ENCODE measurements at regions not wholly inside any gene's neighbourhood (a gene's known extent, or its start where the extent isn't known, plus 50 kb on each side); places are given as distances from the start of the nearest gene placed in this dataset.
A peak's percentile ranks its signal among the peaks of the same experiment; 100 is the strongest.
"Not testable (repeated sequence)": the region's sequence is repeated elsewhere in the genome, so short reads cannot be mapped to it uniquely, and the experiment has no call there.

DNA sequence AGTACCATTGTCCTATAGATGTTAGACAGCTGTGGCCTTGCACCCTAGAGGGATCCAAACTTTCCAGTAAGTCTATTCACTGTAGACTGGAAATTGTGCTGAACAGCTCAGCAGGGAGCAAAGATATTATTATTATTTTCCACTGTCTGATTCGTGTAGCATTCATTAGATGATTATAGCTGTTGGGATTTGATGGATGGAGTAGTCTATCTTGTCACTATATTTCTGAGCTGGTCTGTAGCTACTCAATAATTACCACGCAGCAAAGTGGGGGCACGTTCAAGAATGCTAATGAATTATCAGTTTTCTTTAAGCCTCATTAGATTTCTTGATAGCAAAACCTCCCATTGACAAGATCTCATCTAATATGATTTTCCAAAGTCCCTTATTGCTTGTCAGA lies 113.2 kb downstream of the RTP4 start:
- ChIA-PET POLR2A (ENCODE audit: partially characterized antibody) (no interaction called here), CTCF (ENCODE audit: partially characterized antibody) (interaction anchor here (0.6 to 2.4 kb wide), 3 partner anchors 163 to 257 kb away, joined by 3 to 8 read pairs (median 5); no protein-coding TSS in a partner anchor)
- H2BK12ac ChIP-seq (ENCODE audit: low read depth, low read length): no peak overlapping the region
- H3K56ac ChIP-seq (replicated peaks; ENCODE audit: insufficient read length, low read depth, low read length): no peak overlapping the region
- H3K27me3 ChIP-seq (replicated peaks in 1 of 4; ENCODE audit: control insufficient read depth in 3 of 4, extremely low read depth in 1 of 4, insufficient read depth in 3 of 4, low read length in 3 of 4): no peaks in the 10 kb centered on the region
- no peaks in the 10 kb centered on the region for H3K4me1 ChIP-seq (replicated peaks in 1 of 4; ENCODE audit: control insufficient read depth in 3 of 4, insufficient read depth in 4 of 4, low read length in 3 of 4)
- H3K79me1 ChIP-seq (ENCODE audit: low read depth, low read length): no peaks in the 10 kb centered on the region
- no peak overlapping the region for H3K23ac ChIP-seq (ENCODE audit: insufficient read length)
- H2BK120ac ChIP-seq (replicated peaks; ENCODE audit: low read depth, low read length): no peak overlapping the region
- H3K4me3 ChIP-seq (ENCODE audit: extremely low read depth in 1 of 4, insufficient read depth in 2 of 4, low read depth in 3 of 4, low read length in 4 of 4): no peak overlapping the region
- no peak overlapping the region for H2BK15ac ChIP-seq (ENCODE audit: low read length)
- no peak overlapping the region for H3K9ac ChIP-seq (replicated peaks in 1 of 4; ENCODE audit: extremely low read depth in 1 of 4, low read depth in 3 of 4, low read length in 3 of 4)
- H3K79me2 ChIP-seq (ENCODE audit: control insufficient read depth in 1 of 2, insufficient read depth in 2 of 2, low read length in 2 of 2): no peaks in the 10 kb centered on the region
- FAIRE-seq (no peak), DNase-seq (ENCODE audit: low read depth in 1 of 2, low spot score in 2 of 2) (no peak)
- H3K36me3 ChIP-seq (ENCODE audit: control insufficient read depth in 2 of 4, insufficient read depth in 4 of 4, low read length in 3 of 4): no peaks in the 10 kb centered on the region
- H2BK20ac ChIP-seq (ENCODE audit: low read length): no peak overlapping the region
- TF ChIP-seq SIRT6 (IDR thresholded peaks at IDR 0.05; ENCODE audit: low read length) (no peak), CBX5 (IDR thresholded peaks at IDR 0.05; ENCODE audit: low read depth, low read length) (no peak), POU5F1 (IDR thresholded peaks at IDR 0.05; ENCODE audit: low read depth, low read length) (no peak), RFX5 (IDR thresholded peaks at IDR 0.05; ENCODE audit: borderline replicate concordance, low read depth, low read length) (no peak)
- no peak overlapping the region for H2BK5ac ChIP-seq (ENCODE audit: low read depth, low read length)
- peak overlapping the region; percentile 21 for H3K4ac ChIP-seq (replicated peaks; ENCODE audit: insufficient read length, low read depth, low read length)
- no peaks in the 10 kb centered on the region for H4K20me1 ChIP-seq (replicated peaks in 1 of 2; ENCODE audit: control insufficient read depth in 1 of 2, insufficient read depth in 2 of 2, low read length in 2 of 2)
- H3K27ac ChIP-seq (ENCODE audit: low read depth, low read length): no peak overlapping the region
- no peak overlapping the region for H3K14ac ChIP-seq (ENCODE audit: insufficient read length)
- H4K5ac ChIP-seq (ENCODE audit: insufficient read length, low read depth, low read length): no peak overlapping the region
- 84% methylated on average over 3 of the region's 3 CpGs; no CpG with 5 or more reads in 1 of the 2 experiments for WGBS, 2 experiments (ENCODE audit: extremely low coverage in 1 of 2, insufficient coverage in 1 of 2, insufficient read length in 1 of 2, insufficient replicate concordance in 2 of 2, low coverage in 1 of 2, low lambda C conversion rate in 2 of 2, missing lambda C conversion rate in 1 of 2)
- H3K4me2 ChIP-seq (ENCODE audit: insufficient read depth in 1 of 2, low read depth in 2 of 2, low read length in 2 of 2): no peak overlapping the region
- H4K8ac ChIP-seq (ENCODE audit: extremely low read depth, insufficient read depth, low read length): no peak overlapping the region
- H3K9me3 ChIP-seq (ENCODE audit: insufficient read depth in 2 of 2, low read depth in 1 of 2, low read length in 1 of 2): peaks cover 6 to 7% of the 10 kb centered on the region in 2 experiments; a peak in 3 of 4 replicates
- H2AFZ ChIP-seq (ENCODE audit: low read length): no peak overlapping the region
- H3K23me2 ChIP-seq (ENCODE audit: low read depth, low read length): no peaks in the 10 kb centered on the region
- no peak overlapping the region for H3K18ac ChIP-seq (ENCODE audit: extremely low read depth, low read length)
- H4K91ac ChIP-seq (replicated peaks; ENCODE audit: insufficient read length, low read length): no peak overlapping the region
- H2AK5ac ChIP-seq (ENCODE audit: low read depth, low read length): no peak overlapping the region

DNA sequence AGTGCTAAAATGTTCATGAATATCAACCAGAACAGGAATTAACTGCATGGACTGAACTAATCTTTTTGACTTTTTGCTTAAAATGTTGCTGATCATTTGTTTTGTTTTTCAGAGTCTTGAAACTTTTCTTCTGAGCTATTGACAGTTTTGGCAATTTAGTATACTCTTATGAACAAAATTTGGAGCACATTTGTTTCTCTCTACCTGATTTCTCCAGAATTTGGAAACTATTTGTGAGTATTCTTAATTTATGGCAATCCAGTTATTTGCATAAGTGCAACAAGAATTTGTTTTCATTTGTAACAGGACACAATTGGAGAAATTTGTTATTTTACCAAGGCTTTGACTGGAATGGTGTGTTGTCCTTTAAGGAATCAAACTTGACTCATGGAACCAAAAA lies 107.4 kb downstream of the RTP4 start:
- not testable (repeated sequence) for H3K23ac ChIP-seq (ENCODE audit: insufficient read length)

More for the DNA sequence above, 107.4 kb downstream of the RTP4 start:
- peaks cover 15 to 37% of the 10 kb centered on the region in 2 experiments for H3K9me3 ChIP-seq (ENCODE audit: insufficient read depth in 2 of 2, low read depth in 1 of 2, low read length in 1 of 2)
- H4K5ac ChIP-seq (ENCODE audit: insufficient read length, low read depth, low read length); H3K36me3 ChIP-seq (ENCODE audit: control insufficient read depth in 2 of 4, insufficient read depth in 4 of 4, low read length in 3 of 4); H3K79me2 ChIP-seq (ENCODE audit: control insufficient read depth in 1 of 2, insufficient read depth in 2 of 2, low read length in 2 of 2); FAIRE-seq; H3K9ac ChIP-seq (replicated peaks in 1 of 4; ENCODE audit: extremely low read depth in 1 of 4, low read depth in 3 of 4, low read length in 3 of 4); H2BK15ac ChIP-seq (ENCODE audit: low read length); POLR2A ChIA-PET (ENCODE audit: partially characterized antibody); H3K18ac ChIP-seq (ENCODE audit: extremely low read depth, low read length); H2AFZ ChIP-seq (ENCODE audit: low read length); H2BK120ac ChIP-seq (replicated peaks; ENCODE audit: low read depth, low read length); H3K4me3 ChIP-seq (ENCODE audit: extremely low read depth in 1 of 4, insufficient read depth in 2 of 4, low read depth in 3 of 4, low read length in 4 of 4); H2AK5ac ChIP-seq (ENCODE audit: low read depth, low read length); H2BK12ac ChIP-seq (ENCODE audit: low read depth, low read length); H3K4me2 ChIP-seq (ENCODE audit: insufficient read depth in 1 of 2, low read depth in 2 of 2, low read length in 2 of 2); CTCF ChIA-PET (ENCODE audit: partially characterized antibody); H3K4ac ChIP-seq (replicated peaks; ENCODE audit: insufficient read length, low read depth, low read length); H3K14ac ChIP-seq (ENCODE audit: insufficient read length); H4K8ac ChIP-seq (ENCODE audit: extremely low read depth, insufficient read depth, low read length); H3K79me1 ChIP-seq (ENCODE audit: low read depth, low read length); H3K23me2 ChIP-seq (ENCODE audit: low read depth, low read length); H3K27me3 ChIP-seq (replicated peaks in 1 of 4; ENCODE audit: control insufficient read depth in 3 of 4, extremely low read depth in 1 of 4, insufficient read depth in 3 of 4, low read length in 3 of 4); H4K91ac ChIP-seq (replicated peaks; ENCODE audit: insufficient read length, low read length); DNase-seq (ENCODE audit: low read depth in 1 of 2, low spot score in 2 of 2); H2BK20ac ChIP-seq (ENCODE audit: low read length); H4K20me1 ChIP-seq (replicated peaks in 1 of 2; ENCODE audit: control insufficient read depth in 1 of 2, insufficient read depth in 2 of 2, low read length in 2 of 2); H3K56ac ChIP-seq (replicated peaks; ENCODE audit: insufficient read length, low read depth, low read length); H2BK5ac ChIP-seq (ENCODE audit: low read depth, low read length); H3K27ac ChIP-seq (ENCODE audit: low read depth, low read length); H3K4me1 ChIP-seq (replicated peaks in 1 of 4; ENCODE audit: control insufficient read depth in 3 of 4, insufficient read depth in 4 of 4, low read length in 3 of 4): not testable (repeated sequence)

Measured in H1 (cell line).